HG02981 (cell line): ENCODE measurements at regions not wholly inside any gene's neighbourhood (a gene's known extent, or its start where the extent isn't known, plus 50 kb on each side); places are given as distances from the start of the nearest gene placed in this dataset.

ENCODE experiments used
- ATAC-seq: cut with Tn5 transposase; IDR thresholded peaks from one replicate; pipeline ENCODE4 v1.9.1; 2021; ENCODE audit warnings: mild to moderate bottlenecking, moderate library complexity; ENCODE audit not compliant: unreplicated experiment

DNA sequence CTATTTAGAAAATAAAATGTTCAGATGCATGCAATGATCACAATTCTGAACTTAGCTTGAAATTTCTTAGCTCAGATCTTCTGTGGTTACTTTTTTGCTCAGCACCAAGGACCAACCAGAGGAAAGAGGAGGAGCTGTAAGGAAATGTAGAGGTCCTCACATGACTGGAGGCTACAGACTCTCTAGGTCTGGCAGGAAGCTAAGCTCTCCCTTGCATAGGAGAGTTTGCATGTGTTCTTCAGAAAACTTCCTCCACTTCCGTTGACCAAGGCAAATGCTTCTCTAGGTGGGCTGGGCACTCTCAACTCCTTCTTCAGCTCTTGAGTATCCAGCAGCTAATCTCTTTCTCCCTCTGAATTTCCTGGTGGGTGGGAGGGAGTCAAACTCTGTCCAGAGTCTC lies 119.6 kb downstream of the BTC start:
- ATAC-seq = no peak

DNA sequence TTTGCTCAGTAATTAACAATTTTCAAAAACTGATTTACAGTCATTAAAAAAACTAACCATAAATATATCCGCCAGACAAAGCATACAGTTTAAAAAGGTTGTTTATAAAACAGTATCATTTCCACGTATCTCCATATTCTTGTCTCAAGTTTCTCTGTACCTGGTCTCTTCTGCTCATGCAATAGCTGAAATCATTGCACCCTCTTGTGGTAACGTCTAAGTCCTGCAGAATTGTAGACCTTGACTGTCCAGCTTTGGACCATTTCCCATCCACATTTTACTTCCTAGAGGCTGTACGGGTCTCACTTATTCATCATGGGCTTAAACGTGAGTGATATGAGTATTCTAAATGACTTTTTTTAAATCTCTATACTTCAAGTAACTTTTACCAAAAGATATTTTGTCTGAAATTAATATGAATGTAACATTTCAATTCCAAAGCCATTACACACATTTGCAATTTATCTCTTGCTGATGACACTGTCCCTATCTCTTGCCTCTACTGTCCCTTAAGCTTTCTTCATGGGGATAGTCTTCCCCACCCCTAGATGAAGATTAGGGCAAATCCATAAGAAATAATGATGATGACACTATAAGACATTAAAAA lies 118.5 kb downstream of the BTC start:
- ATAC-seq = peak; percentile 76

DNA sequence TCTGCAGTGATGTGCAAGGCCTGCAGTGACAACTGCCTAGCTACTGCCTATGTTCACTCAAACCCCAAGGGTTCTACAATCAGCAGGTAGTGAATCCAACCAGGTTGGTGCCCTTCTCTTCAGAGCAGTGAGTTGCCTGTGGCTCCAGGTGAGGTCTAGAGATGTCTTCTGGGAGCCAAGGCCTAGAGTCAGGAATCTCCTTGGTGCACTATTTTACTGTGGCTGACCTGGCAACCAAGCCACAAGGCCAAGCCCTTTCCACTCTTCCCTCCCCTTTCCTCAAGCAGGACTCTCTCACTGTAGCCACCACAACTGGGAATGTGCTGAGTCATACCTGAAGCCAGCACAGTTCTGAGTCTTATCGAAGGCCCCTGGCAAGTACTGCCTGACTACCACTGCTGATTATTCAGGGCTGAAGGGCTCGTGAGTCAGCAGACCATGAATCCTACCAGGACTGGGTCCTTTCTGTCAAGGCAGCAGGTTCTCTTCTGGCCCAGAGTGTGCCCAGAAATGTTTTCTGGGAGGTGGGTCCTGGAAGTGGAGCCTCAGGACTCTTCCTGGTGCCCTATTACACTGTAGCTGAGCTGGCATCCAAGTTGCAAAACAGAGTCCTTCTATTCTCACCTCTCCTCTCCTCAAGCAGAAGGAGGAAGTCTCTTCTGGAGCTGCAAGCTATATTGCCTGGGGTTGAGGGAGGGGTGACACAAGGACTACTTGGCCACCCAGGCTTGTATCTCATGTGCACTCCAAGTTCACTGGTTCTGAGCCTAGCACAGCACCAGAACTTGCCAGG lies 111.6 kb downstream of the BTC start:
- ATAC-seq = no peak

DNA sequence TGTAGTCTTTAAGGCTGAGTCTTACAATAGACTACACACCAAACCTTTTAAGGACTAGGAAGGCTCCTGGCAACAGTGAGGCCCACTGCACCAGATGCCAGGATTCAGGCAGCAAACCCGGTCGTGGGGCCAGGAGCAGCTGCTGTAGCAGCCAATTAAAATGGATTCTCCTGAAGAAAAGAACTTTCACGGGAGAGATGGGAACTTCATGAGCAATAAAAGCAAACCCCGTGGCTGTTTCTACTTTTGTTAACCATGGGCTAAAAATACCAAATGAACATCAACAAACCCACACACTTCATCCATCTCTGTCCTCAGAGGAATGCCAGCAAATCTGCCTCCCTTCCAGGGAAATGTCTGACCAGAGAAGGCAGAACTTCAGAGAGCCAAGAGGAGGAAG lies 101.4 kb downstream of the BTC start:
- no peak for ATAC-seq
